ENCODE measurements at regions not wholly inside any gene's neighbourhood (a gene's known extent, or its start where the extent isn't known, plus 50 kb on each side); places are given as distances from the start of the nearest gene placed in this dataset.

GRCh38 chr19:28940751-28941500, 272.0 kb downstream of the UQCRFS1 start:
- TF ChIP-seq, protein P1, sequence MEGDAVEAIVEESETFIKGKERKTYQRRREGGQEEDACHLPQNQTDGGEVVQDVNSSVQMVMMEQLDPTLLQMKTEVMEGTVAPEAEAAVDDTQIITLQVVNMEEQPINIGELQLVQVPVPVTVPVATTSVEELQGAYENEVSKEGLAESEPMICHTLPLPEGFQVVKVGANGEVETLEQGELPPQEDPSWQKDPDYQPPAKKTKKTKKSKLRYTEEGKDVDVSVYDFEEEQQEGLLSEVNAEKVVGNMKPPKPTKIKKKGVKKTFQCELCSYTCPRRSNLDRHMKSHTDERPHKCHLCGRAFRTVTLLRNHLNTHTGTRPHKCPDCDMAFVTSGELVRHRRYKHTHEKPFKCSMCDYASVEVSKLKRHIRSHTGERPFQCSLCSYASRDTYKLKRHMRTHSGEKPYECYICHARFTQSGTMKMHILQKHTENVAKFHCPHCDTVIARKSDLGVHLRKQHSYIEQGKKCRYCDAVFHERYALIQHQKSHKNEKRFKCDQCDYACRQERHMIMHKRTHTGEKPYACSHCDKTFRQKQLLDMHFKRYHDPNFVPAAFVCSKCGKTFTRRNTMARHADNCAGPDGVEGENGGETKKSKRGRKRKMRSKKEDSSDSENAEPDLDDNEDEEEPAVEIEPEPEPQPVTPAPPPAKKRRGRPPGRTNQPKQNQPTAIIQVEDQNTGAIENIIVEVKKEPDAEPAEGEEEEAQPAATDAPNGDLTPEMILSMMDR (IDR thresholded peaks at IDR 0.05; ENCODE audit: low read depth, low read length): no peak
- peak; percentile 2 for DNase-seq (ENCODE audit: low read depth, low spot score)
- in situ Hi-C loops (cut with HindIII; ENCODE audit: low sequenced_read_pairs): no loop called here
- H3K4me3 ChIP-seq (ENCODE audit: low read depth, low read length): no peak overlapping the region

GRCh38 chr19:28939236-28939635, 273.7 kb downstream of the UQCRFS1 start:
- in situ Hi-C loops (cut with HindIII; ENCODE audit: low sequenced_read_pairs): no loop called here

GRCh38 chr19:28936001-28936400, 276.9 kb downstream of the UQCRFS1 start:
- H3K4me3 ChIP-seq (ENCODE audit: low read depth, low read length): no peak overlapping the region
- TF ChIP-seq, protein P1 (IDR thresholded peaks at IDR 0.05; ENCODE audit: low read depth, low read length): no peak
- DNase-seq (ENCODE audit: low read depth, low spot score): no peak
- in situ Hi-C loops (cut with HindIII; ENCODE audit: low sequenced_read_pairs): no loop called here

More at GRCh38 chr19:28939236-28939635, 273.7 kb downstream of the UQCRFS1 start:
- no peak overlapping the region for H3K4me3 ChIP-seq (ENCODE audit: low read depth, low read length)
- TF ChIP-seq, protein P1 (IDR thresholded peaks at IDR 0.05; ENCODE audit: low read depth, low read length): no peak
- no peak for DNase-seq (ENCODE audit: low read depth, low spot score)

DNA sequence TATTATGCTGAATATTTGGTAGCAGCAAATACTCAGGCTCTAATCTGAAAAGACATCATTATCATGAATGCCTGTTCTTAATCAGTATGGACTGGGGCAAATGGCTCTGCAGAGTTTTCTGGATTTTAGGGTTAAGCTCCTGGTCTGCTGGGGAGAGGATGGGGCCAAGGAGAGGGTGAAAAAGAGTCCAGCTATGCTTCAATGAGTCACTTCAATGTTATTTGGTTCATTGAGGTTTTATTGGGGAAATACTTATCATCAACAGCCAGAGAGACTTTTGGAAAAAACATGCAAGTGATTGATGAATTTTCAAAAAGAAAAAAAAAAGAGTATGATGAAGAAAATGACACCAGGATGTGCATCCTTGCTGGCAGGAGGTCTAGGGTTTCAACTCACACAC, 278.3 kb downstream of the UQCRFS1 start:
- in situ Hi-C loops (cut with HindIII; ENCODE audit: low sequenced_read_pairs): no loop called here
- TF ChIP-seq, protein P1 (IDR thresholded peaks at IDR 0.05; ENCODE audit: low read depth, low read length): no peak
- no peak for DNase-seq (ENCODE audit: low read depth, low spot score)
- no peak overlapping the region for H3K4me3 ChIP-seq (ENCODE audit: low read depth, low read length)

- no peak for DNase-seq (ENCODE audit: low read depth, low spot score)
- in situ Hi-C loops (cut with HindIII; ENCODE audit: low sequenced_read_pairs): no loop called here
- no peak overlapping the region for H3K4me3 ChIP-seq (ENCODE audit: low read depth, low read length)
- TF ChIP-seq, protein P1 (IDR thresholded peaks at IDR 0.05; ENCODE audit: low read depth, low read length): no peak
These were observed 279.9 kb downstream of the UQCRFS1 start for GRCh38 chr19:28933039-28933438.

- TF ChIP-seq, protein P1 (IDR thresholded peaks at IDR 0.05; ENCODE audit: low read depth, low read length): no peak
- DNase-seq (ENCODE audit: low read depth, low spot score): no peak
- no peak overlapping the region for H3K4me3 ChIP-seq (ENCODE audit: low read depth, low read length)
- in situ Hi-C loops (cut with HindIII; ENCODE audit: low sequenced_read_pairs): no loop called here
These were observed 280.5 kb downstream of the UQCRFS1 start for GRCh38 chr19:28932446-28932845.

All from astrocyte of the spinal cord (primary cell).